GM23338 (cell line): ENCODE measurements at regions not wholly inside any gene's neighbourhood (a gene's known extent, or its start where the extent isn't known, plus 50 kb on each side); places are given as distances from the start of the nearest gene placed in this dataset.

Source experiments
- ATAC-seq: fragments of 200-7000 bp; cut with Tn5 transposase; 3 replicates; pipeline ENCODE4 v1.9.1; 2020
- DNase-seq: peaks from one replicate; pipeline ENCODE4 v3.0.0-alpha.2; 2015; ENCODE audit warnings: low spot score
- H2AFZ ChIP-seq: fragments of 200-600 bp; sonication (generic); 2 replicates; pipeline ENCODE4 v1.8.0; 2016; ENCODE audit warnings: antibody characterized with exemption, mild to moderate bottlenecking, moderate library complexity
- H3F3A ChIP-seq: fragments of 200-600 bp; sonication (generic); replicated peaks from 2 replicates; pipeline ENCODE4 v1.8.0; 2017; ENCODE audit warnings: antibody characterized with exemption, mixed run types, low read depth
- H3K27ac ChIP-seq: fragments of 200-600 bp; sonication (generic); 2 replicates; pipeline ENCODE4 v1.6.1; 2016; ENCODE audit warnings: low read depth
- H3K27me3 ChIP-seq: fragments of 200-600 bp; sonication (generic); 2 replicates; pipeline ENCODE4 v1.8.0; 2016; ENCODE audit warnings: mild to moderate bottlenecking, mixed run types, moderate library complexity; ENCODE audit not compliant: insufficient read depth
- H3K36me3 ChIP-seq: fragments of 200-600 bp; sonication (generic); 2 replicates; pipeline ENCODE4 v1.8.0; 2016; ENCODE audit warnings: mild to moderate bottlenecking; ENCODE audit not compliant: insufficient read depth
- H3K4me1 ChIP-seq: fragments of 200-600 bp; sonication (generic); 2 replicates; pipeline ENCODE4 v1.8.0; 2016; ENCODE audit warnings: mild to moderate bottlenecking, moderate library complexity; ENCODE audit not compliant: insufficient read depth
- H3K4me2 ChIP-seq: fragments of 200-600 bp; sonication (generic); 2 replicates; pipeline ENCODE4 v1.7.1; 2017; ENCODE audit warnings: mixed run types
- H3K4me3 ChIP-seq: fragments of 200-600 bp; sonication (generic); 2 replicates; pipeline ENCODE4 v1.6.1; 2016; ENCODE audit warnings: mixed run types
- H3K79me2 ChIP-seq: fragments of 200-600 bp; sonication (generic); replicated peaks from 2 replicates; pipeline ENCODE4 v1.8.0; 2017; ENCODE audit warnings: mild to moderate bottlenecking; ENCODE audit not compliant: insufficient read depth
- H3K9me2 ChIP-seq: fragments of 200-600 bp; sonication (generic); 2 replicates; pipeline ENCODE4 v1.8.0; 2017; ENCODE audit not compliant: insufficient read depth
- H4K20me1 ChIP-seq: fragments of 200-600 bp; sonication (generic); replicated peaks from 2 replicates; pipeline ENCODE4 v1.8.0; 2017; ENCODE audit warnings: mild to moderate bottlenecking; ENCODE audit not compliant: insufficient read depth
- H3K27ac Mint-ChIP-seq: 2 replicates; pipeline ENCODE4 v1.8.0; 2020; ENCODE audit warnings: inconsistent platforms, mild to moderate bottlenecking, moderate library complexity, mixed read lengths
- H3K27me3 Mint-ChIP-seq: 3 replicates; pipeline ENCODE4 v1.8.0; 2022; ENCODE audit warnings: low read depth, mild to moderate bottlenecking, moderate library complexity, mixed read lengths, inconsistent platforms; ENCODE audit not compliant: insufficient read depth, poor library complexity
- H3K36me3 Mint-ChIP-seq: 3 replicates; pipeline ENCODE4 v1.8.0; 2021; ENCODE audit warnings: low read depth, mild to moderate bottlenecking, inconsistent platforms, moderate library complexity, mixed read lengths
- H3K4me1 Mint-ChIP-seq: 3 replicates; pipeline ENCODE4 v1.8.0; 2020; ENCODE audit warnings: mild to moderate bottlenecking, inconsistent platforms, mixed read lengths
- H3K4me3 Mint-ChIP-seq: 3 replicates; pipeline ENCODE4 v1.8.0; 2021; ENCODE audit warnings: moderate library complexity, mild to moderate bottlenecking, inconsistent platforms, mixed read lengths
- H3K9me3 Mint-ChIP-seq: 3 replicates; pipeline ENCODE4 v1.8.0; 2020; ENCODE audit warnings: moderate library complexity, mild to moderate bottlenecking, inconsistent platforms, mixed read lengths
- CREB1 ChIP-seq: fragments of 250-450 bp; sonication (Bioruptor Pico); IDR thresholded peaks from 2 replicates; pipeline ENCODE4 v1.5.0; 2020; ENCODE audit warnings: low read depth, mild to moderate bottlenecking, moderate library complexity
- CTCF ChIP-seq, 2 experiments: fragments of 200-600 bp in 1 of 2; sonication (generic) in 1 of 2; conservative IDR thresholded peaks; 2 replicates each; pipeline versions ENCODE4 v1.5.1 to v1.6.1; 2016 to 2017; ENCODE audit warnings: antibody characterized with exemption in 2 of 2, low read depth in 2 of 2, mild to moderate bottlenecking in 2 of 2, moderate library complexity in 1 of 2
- ETS1 ChIP-seq: IDR thresholded peaks from 2 replicates; pipeline ENCODE4 v1.6.1; 2016; ENCODE audit warnings: antibody characterized with exemption
- EZH2 ChIP-seq: fragments of 200-600 bp; sonication (generic); IDR thresholded peaks from one replicate; pipeline ENCODE4 v1.8.0; 2017; ENCODE audit warnings: antibody characterized with exemption, mild to moderate bottlenecking, low read depth; ENCODE audit not compliant: unreplicated experiment
- EZH2phosphoT487 ChIP-seq: fragments of 200-600 bp; sonication (generic); IDR thresholded peaks from one replicate; pipeline ENCODE4 v1.8.1; 2018; ENCODE audit warnings: antibody characterized with exemption; ENCODE audit not compliant: unreplicated experiment
- JUNB ChIP-seq: IDR thresholded peaks from one replicate; pipeline ENCODE4 v1.6.1; 2016; ENCODE audit warnings: antibody characterized with exemption; ENCODE audit not compliant: unreplicated experiment
- NANOG ChIP-seq: IDR thresholded peaks from 2 replicates; pipeline ENCODE4 v1.6.1; 2016; ENCODE audit warnings: antibody characterized with exemption, borderline replicate concordance
- POLR2AphosphoS5 ChIP-seq: IDR thresholded peaks from 2 replicates; pipeline ENCODE4 v1.6.1; 2016; ENCODE audit warnings: antibody characterized with exemption, low read depth
- STAT1 ChIP-seq: IDR thresholded peaks from one replicate; pipeline ENCODE4 v1.6.1; 2016; ENCODE audit warnings: antibody characterized with exemption; ENCODE audit not compliant: unreplicated experiment
- ZNF114 ChIP-seq: fragments of 250-450 bp; sonication (Bioruptor Pico); IDR thresholded peaks from 2 replicates; pipeline ENCODE4 v1.5.0; 2020; ENCODE audit warnings: mild to moderate bottlenecking, moderate library complexity
- ZNF331 ChIP-seq: fragments of 250-450 bp; sonication (Bioruptor Pico); IDR thresholded peaks from 2 replicates; pipeline ENCODE4 v1.5.0; 2020; ENCODE audit warnings: low read depth, mild to moderate bottlenecking, moderate library complexity

GRCh38 chrX:146448791-146449190 lies 360.8 kb upstream of the CXorf51B start:
- TF ChIP-seq ZNF114 (CRISPR knock-in tag) = no peak
- TF ChIP-seq POLR2AphosphoS5 = no peak
- TF ChIP-seq CTCF (conservative IDR thresholded peaks at IDR 0.05; ENCODE audit: low read depth in 2 of 2) = no peak
- no peak for TF ChIP-seq JUNB
- no peak for TF ChIP-seq STAT1
- H3K9me3 Mint-ChIP-seq = peaks cover 46% of the 10 kb centered on the region
- Histone ChIP-seq H3K79me2 (no peaks in the 10 kb centered on the region), H3K27ac (no peak overlapping the region), H3K4me1 (no peaks in the 10 kb centered on the region), H3F3A (no peaks in the 10 kb centered on the region), H3K4me2 (no peak overlapping the region), H3K27me3 (no peaks in the 10 kb centered on the region), H2AFZ (no peak overlapping the region), H3K36me3 (no peaks in the 10 kb centered on the region), H3K4me3 (no peak overlapping the region), H4K20me1 (no peaks in the 10 kb centered on the region), H3K9me2 (no peaks in the 10 kb centered on the region)
- no peak overlapping the region for H3K27ac Mint-ChIP-seq
- ATAC-seq (no peak), DNase-seq (no peak)
- H3K4me3 Mint-ChIP-seq = no peak overlapping the region
- peaks cover 3% of the 10 kb centered on the region; the same call in 2 of the 3 replicates for H3K36me3 Mint-ChIP-seq
- H3K27me3 Mint-ChIP-seq = no peaks in the 10 kb centered on the region
- H3K4me1 Mint-ChIP-seq = no peaks in the 10 kb centered on the region

GRCh38 chrX:146449243-146449642 lies 360.3 kb upstream of the CXorf51B start:
- Mint-ChIP-seq H3K4me1 (no peaks in the 10 kb centered on the region), H3K36me3 (peaks cover 3% of the 10 kb centered on the region; the same call in 2 of the 3 replicates), H3K9me3 (peaks cover 46% of the 10 kb centered on the region), H3K27ac (no peak overlapping the region), H3K4me3 (no peak overlapping the region), H3K27me3 (no peaks in the 10 kb centered on the region)
- H3K4me2 ChIP-seq = no peak overlapping the region
- H2AFZ ChIP-seq = no peak overlapping the region
- no peak for ATAC-seq
- H3K27me3 ChIP-seq = no peaks in the 10 kb centered on the region
- H4K20me1 ChIP-seq = no peaks in the 10 kb centered on the region
- no peak overlapping the region for H3K4me3 ChIP-seq
- DNase-seq = no peak
- H3F3A ChIP-seq = no peaks in the 10 kb centered on the region
- no peaks in the 10 kb centered on the region for H3K9me2 ChIP-seq
- no peaks in the 10 kb centered on the region for H3K4me1 ChIP-seq
- H3K36me3 ChIP-seq = no peaks in the 10 kb centered on the region
- H3K79me2 ChIP-seq = no peaks in the 10 kb centered on the region
- no peak overlapping the region for H3K27ac ChIP-seq
- TF ChIP-seq ETS1 (no peak), EZH2 (no peak), ZNF331 (CRISPR knock-in tag) (no peak), POLR2AphosphoS5 (no peak), NANOG (no peak), STAT1 (no peak), ZNF114 (CRISPR knock-in tag) (no peak), CREB1 (no peak), EZH2phosphoT487 (no peak), CTCF (conservative IDR thresholded peaks at IDR 0.05; ENCODE audit: low read depth in 2 of 2) (no peak), JUNB (no peak)
